ENCODE measurements at regions not wholly inside any gene's neighbourhood (a gene's known extent, or its start where the extent isn't known, plus 50 kb on each side); places are given as distances from the start of the nearest gene placed in this dataset.

DNA sequence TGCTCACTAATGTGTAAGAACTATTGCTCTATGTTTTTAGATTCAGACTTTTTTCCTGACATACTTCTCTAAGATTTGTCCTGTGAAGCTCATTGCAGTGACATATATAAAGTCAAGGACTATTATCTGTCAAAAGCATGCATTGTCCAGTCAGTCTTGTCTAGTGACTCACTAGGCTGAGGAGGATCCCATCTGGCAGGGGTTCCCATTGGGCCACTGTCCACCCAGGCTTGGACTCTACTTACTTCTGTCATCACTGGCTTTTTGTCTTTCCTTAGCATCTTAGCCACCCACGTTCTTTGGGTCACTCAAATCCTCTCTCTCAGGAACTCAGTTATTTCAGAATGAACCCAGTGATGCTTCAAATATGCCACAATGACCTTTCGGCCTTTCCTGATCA, 132.6 kb upstream of the NABP1 start:
- DNase-seq (ENCODE audit: low spot score) = no peak
- intact Hi-C loops (cut with DNase I) = no loop called here
- no peak for ATAC-seq

DNA sequence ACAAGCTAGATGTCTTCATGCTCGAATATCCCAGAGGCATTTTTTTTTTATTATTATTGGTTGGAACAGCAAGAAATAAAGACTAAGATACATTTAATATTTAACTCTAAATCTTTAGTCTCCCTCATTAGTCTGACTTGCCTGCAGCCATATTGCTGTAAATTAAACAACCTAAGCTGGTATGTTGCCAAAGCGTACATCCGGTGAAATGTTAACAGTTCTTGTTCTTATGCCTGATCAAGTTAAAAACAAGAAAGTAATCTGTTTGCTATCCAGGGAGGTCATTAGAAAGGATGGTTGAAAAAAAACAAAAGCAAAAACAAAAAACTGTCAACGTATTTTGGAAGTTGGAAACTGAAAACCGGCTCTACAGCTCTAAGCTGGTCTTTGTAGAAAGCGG, 125.9 kb upstream of the NABP1 start:
- DNase-seq (ENCODE audit: low spot score) = no peak
- no peak for ATAC-seq
- intact Hi-C loops (cut with DNase I) = no loop called here

DNA sequence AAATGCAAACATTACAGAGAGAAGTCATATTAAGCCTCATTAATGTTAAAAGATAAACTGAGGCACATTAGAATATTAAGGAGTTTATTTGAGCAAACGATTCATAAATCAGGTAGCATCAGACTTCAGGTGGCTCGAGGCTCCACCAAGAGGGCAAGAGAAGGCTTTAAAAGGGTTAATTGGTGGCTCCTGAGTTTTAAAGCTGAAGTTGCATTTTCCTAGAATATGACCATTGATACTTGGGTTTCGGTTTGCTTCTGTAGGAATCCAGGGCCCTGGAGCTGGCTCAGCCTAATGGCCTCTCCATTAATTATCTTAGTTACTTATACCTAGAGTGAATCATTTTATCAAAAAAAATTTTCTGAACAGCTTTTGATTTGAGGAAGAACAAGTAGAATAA, 123.7 kb upstream of the NABP1 start:
- DNase-seq (ENCODE audit: low spot score) = no peak
- intact Hi-C loops (cut with DNase I) = no loop called here
- ATAC-seq = no peak

DNA sequence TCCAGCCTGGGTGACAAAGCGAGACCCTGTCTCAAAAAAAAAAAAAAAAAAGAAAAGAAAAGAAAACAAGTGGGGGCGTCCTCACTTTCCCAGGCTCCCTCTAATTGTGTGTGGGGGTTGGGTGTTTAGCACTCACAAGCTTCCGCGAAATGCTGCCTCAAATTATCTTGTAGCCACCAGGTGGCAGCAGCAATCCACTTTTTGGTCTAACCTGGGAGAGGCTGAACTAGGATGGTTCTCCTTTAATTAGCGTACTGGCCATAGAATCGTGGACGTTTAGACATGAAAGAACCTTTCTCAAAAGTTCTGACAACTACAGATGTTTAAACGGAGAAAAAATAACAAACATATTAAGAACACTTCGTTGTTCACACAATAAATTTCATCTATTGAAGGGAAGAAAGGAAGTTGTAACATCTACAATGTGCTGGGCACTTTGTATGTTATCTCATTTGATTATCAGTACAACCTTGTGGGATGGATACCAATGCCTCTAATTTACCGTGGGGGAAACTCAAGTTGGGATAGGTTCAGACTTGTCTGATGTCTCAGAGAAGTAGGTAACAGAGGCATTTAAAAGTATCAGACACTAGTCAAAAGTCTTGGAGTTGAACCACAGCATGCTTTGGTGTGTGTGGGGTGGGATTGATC, 122.7 kb upstream of the NABP1 start:
- DNase-seq (ENCODE audit: low spot score) (peak; percentile 93), ATAC-seq (peak; percentile 91)
- intact Hi-C loops (cut with DNase I) = no loop called here

DNA sequence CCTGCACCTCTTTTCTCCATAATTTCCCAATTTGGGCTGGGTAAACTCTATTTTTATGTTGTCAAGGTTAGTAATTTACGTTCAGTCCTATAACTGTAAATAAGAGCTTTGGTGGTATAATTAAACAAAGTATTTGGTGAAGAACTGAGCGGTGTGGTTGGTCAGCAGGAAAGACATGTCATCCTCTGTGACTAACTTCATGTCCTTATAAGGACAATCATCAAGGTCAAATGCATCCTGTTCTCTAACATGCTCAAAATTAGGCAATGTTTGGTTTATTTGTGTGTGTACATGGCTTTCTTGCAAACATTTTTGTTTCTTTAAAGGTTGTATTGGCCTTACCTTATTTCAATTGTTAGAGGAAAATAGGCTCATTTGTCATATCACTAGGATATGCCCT, 121.5 kb upstream of the NABP1 start:
- ATAC-seq (no peak), DNase-seq (ENCODE audit: low spot score) (no peak)
- intact Hi-C loops (cut with DNase I) = no loop called here

DNA sequence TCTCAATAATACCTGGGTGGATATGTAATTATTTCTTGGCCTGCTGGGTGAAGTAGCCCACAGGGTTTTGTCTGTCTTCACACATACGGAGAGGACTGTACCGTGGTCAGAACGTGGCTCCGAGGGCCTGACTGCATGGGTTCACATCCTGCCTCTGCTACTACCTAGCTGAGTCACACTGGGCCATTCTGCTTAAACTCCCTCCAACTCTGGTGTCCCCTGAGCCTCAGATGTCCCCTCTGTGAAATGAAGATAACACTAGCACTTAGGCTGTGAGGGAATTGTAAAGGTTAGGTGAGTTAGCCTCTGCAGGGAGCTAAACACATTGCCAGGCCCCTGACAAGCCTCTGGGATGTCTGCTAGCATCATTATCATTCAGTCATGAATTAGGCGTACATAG, 120.1 kb upstream of the NABP1 start:
- intact Hi-C loops (cut with DNase I) = no loop called here
- DNase-seq (ENCODE audit: low spot score) (no peak), ATAC-seq (no peak)

DNA sequence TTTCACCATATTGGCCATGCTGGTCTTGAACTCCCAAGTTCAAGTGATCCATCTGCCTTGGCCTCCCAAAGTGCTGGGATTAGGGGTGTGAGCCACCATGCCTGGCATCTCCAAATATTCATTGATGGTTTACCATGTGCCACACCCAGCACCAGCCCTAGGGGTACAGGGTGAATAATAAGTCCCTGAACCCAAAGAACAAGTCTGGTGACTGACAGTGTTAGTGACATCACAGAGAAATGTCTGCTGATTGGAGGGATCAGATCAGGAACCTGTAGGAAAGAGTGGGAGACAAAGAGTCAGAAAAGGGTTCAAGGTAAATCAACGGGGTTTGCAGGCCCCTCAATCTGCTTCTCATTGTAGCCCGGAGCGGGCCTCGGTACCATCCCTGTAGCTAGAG, 118.4 kb upstream of the NABP1 start:
- intact Hi-C loops (cut with DNase I) = no loop called here
- no peak for DNase-seq (ENCODE audit: low spot score)

DNA sequence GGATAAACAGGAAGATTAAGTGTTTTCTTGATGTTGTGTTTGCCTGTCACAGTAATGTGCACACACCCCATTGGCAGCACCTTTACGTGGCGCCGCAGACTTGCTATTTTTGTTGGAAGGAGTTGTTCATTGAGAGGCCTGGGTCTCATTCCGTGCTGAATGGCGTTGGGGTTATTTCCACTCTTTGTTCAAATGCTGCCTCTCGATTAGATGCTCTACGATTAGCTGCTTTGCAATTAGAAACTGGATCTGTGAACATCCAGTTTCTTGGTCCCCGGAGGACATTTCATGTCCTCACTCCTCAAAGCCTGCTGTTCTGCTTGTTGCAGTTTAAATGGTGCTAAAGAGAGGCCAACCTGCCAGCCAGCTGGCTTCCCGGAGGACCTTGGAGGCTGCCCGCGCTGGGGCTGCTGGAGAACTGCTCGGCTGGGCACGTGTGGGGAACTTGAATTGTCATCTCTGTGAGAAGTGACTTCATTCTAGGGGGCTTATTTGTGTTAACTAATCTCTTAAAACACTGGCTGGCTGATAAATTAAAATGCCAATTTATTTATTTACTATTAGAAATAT, 117.4 kb upstream of the NABP1 start:
- intact Hi-C loops (cut with DNase I) = loop anchor here (10.0 kb wide), 1 partner anchor 604 kb away; no protein-coding TSS in a partner anchor
- no peak for DNase-seq (ENCODE audit: low spot score)
- ATAC-seq = no peak

More for the DNA sequence above, 118.4 kb upstream of the NABP1 start:
- no peak for ATAC-seq

DNA sequence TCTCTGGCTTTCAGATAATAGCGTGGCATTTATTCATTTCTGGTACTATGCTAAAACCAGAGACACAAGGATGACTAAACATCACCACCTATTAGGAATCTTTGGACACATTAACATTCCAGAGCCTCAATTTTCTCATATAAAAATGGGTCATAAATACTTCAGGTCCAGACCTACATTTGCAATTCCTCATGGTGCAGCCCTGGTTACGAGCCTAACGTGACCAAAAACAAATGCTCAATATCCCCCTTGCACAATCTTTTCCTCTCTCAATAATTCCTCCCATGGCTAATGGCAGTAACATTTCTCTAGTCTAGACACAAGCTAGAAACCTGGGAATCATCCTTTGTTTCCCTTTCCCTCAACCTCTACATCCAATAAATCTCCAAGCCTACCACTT, 112.8 kb upstream of the NABP1 start:
- ATAC-seq (no peak), DNase-seq (ENCODE audit: low spot score) (no peak)
- intact Hi-C loops (cut with DNase I) = loop anchor here (10.0 kb wide), 1 partner anchor 600 kb away; no protein-coding TSS in a partner anchor

DNA sequence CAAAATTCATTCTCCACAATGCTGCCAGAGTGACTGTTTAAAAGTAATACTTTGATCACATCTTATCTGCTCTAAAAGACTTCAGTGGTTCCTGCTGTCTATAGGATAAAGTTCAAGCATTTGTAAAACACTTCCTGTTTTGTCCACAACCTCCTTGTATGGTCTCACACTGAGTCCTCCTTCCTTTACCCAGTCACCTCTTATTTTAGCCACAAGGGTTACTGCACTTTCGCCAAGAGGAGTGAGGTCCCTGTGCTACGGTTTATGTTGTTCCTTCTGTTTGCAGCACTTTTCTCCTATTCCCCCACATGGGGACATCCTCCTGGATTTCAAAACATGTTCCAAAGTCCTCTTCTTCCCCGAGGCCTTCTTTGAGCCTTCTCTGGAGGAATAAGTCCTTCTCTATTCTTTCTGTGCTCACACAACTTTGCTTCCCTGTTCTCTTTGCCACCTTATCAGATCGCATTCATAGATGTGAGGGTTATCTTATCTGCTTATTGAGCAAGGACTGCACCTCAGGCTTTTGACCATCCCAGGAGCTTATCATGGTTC, 112.2 kb upstream of the NABP1 start:
- DNase-seq (ENCODE audit: low spot score) (no peak), ATAC-seq (no peak)
- intact Hi-C loops (cut with DNase I) = loop anchor here (10.0 kb wide), 1 partner anchor 599 kb away; no protein-coding TSS in a partner anchor

DNA sequence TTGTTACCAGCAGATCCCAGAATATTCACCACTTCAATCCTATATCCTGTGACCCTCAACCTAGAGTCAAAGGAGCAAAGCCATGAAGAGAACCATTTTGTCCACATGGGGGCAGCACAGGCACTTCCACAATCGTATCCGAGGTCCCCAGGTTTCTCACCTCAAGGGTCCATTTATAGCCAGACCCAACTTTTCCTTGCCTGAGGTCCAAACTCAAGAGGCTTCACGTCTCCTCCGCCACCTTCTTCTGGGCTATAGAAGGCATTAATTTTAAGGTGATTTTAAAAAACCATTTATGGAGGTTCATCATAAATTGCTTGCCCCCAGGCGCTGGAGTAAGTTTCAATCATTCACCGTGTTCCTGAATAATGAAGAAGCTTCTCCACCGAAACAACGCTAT, 111.6 kb upstream of the NABP1 start:
- ATAC-seq = peak; percentile 63
- peak; percentile 74 for DNase-seq (ENCODE audit: low spot score)
- intact Hi-C loops (cut with DNase I) = loop anchor here (10.0 kb wide), 1 partner anchor 598 kb away; no protein-coding TSS in a partner anchor

DNA sequence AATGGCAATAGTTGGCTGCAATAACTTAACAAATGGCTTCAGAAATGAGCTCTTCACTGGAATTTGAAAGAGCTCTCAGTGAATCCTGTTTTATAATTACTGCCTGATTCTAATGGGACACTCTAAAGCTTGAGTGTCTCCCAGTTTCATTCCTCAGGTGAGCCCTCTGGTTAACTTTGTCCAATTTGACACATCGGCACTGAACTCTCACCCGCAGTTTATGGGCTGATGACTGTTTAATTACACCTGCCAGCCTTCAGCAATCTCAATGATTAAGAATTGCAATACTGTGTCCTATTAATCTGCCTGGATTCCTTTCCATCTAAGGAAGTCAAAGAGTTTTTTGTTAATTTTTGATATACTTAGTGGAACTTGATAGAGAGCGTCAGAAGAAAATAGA, 110.7 kb upstream of the NABP1 start:
- intact Hi-C loops (cut with DNase I) = loop anchor here (10.0 kb wide), 1 partner anchor 598 kb away; no protein-coding TSS in a partner anchor
- DNase-seq (ENCODE audit: low spot score) = no peak

DNA sequence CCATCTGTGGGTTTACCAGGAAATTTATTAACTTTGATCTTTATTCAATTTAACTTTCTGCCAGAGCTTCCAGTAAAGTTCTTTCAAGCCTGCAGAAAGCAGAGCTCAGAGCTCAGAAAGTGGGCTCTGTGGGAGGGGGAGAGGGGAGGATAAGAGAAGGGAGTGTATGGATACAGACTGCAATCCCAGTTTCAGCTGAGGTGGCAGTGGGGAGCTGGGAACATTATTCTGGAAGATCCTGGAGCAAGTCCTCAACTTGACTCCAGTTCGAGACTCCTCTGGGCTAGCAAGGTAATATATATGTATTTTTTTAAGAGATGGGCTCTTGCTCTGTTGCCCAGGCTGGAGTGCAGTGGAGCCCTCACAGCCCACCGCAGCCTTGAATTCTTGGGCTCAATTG, 108.9 kb upstream of the NABP1 start:
- ATAC-seq = no peak
- DNase-seq (ENCODE audit: low spot score) = no peak
- intact Hi-C loops (cut with DNase I) = loop anchor here (10.0 kb wide), 1 partner anchor 596 kb away; no protein-coding TSS in a partner anchor

More for the DNA sequence above, 110.7 kb upstream of the NABP1 start:
- ATAC-seq = no peak

DNA sequence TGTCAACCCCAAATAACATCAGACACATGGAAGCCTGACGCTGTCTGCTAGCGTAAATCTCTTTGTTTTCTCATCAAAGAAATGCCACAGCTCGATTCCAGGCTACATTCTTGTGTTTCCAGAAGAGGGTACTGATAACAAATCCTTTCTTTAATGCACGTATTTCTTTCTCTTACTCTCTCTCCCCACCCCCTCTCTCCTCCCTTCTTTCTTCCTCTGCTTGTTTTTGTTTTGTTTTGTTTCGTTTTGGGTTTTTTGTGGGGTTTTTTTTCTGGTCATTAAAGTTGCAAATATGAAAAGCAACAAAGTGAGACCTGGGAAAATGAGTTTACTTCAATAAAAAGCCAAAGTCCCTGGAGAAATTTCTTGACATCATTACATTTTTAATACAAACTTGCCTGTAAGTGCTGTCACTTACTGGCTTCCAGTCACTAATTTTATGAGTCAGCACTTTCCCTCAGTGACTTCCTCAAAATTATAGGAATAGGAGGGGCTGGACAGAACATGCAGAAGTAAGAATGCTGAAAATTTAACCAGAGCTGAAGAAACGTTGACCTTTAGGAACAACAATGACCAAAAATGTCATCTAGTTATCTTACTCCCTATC, 106.7 kb upstream of the NABP1 start:
- ATAC-seq (peak; percentile 81), DNase-seq (ENCODE audit: low spot score) (no peak)
- intact Hi-C loops (cut with DNase I) = no loop called here

DNA sequence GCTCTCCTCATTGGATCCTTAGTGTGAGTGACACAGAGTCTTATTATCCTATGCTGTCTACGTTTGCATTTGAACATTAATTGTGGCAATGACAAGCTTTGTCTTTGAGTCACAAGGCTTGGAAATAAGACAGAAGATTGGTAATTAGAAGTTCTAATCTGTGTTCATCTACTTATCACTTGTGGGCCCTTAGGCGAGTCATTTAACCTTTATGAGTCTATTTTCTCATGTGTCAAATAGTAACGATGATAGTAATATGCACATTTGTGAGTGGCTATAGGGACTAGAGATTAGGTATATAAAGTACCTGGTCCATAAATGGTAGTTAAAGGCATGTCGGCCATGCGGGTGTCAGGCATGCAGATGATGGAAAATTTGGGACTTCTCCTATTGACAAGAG, 105.6 kb upstream of the NABP1 start:
- ATAC-seq (no peak), DNase-seq (ENCODE audit: low spot score) (no peak)
- intact Hi-C loops (cut with DNase I) = no loop called here

DNA sequence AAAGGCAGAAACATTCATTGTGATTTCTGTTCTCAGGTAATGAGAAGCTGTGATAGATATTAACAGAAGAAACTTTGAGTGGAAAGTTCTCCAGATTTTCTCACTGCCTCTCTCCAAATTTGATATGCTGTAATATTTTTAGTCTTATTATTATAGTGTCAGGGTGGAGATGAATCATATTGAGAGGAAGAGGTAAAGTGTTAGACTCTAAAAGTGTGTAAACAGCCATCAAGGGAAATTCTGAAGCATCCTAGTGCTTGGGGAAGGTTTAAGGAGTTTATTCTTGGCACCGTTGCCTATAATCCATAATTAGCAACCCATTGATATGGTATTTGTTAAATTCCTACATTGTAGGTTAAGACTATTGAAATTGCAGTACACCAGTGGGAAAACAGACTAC, 104.7 kb upstream of the NABP1 start:
- ATAC-seq (no peak), DNase-seq (ENCODE audit: low spot score) (no peak)
- intact Hi-C loops (cut with DNase I) = no loop called here

DNA sequence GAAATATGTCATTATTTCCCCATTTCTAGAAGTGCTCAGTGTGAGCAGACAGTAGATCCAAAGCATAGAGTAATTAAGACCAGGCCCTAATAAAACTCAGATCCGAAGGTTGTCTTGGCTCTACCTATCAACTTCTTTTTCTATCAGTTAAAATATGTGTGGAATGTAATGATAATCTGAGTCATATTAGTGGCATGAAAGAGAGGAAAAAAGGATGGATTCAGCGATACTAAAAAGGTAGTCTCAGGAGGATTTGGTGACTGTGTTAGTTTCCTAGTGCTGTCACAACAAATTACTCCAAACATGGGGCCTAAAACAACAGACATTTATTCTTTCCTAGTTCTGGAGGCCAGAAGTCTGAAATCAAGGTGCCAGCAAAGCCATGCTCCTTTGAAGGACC, 103.7 kb upstream of the NABP1 start:
- intact Hi-C loops (cut with DNase I) = no loop called here
- DNase-seq (ENCODE audit: low spot score) = no peak
- ATAC-seq = no peak

DNA sequence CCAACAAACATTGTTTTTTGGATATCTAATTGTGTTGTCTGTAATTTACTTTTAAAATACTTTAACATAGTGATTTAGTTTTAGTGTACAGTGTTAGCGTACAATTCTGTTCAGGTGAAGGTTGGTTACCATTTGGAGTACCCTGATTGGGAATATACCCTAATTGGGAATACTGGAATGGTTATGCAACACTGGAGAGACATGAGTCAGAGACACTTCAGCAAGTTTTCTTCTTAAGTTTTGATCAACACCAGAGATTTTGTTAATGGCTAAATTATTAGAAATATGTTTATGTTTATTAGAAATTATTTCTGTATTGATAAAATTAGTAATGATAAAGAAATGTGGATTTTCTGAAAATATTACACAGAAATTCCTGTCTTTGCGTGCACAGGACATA, 100.3 kb upstream of the NABP1 start:
- intact Hi-C loops (cut with DNase I) = no loop called here
- no peak for DNase-seq (ENCODE audit: low spot score)
- no peak for ATAC-seq

DNA sequence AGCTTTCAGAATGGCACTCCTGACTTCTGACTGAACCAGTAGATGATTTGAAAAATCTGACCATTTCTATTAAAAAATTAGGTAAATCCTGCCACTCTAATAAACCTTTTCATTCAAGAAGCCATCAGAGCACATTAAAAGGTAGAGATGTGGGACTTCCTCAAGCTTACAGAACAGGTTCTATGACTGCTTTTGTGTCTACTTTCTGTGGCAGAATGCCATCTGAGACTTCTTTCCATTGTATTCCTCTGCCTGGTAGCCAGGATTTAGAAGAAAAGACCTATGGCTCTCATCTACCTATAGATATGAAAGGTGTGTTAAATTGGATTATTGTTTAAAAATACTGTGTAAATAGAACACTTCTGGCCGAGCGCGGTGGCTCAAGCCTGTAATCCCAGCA, 99.9 kb upstream of the NABP1 start:
- ATAC-seq (no peak), DNase-seq (ENCODE audit: low spot score) (no peak)
- intact Hi-C loops (cut with DNase I) = no loop called here

DNA sequence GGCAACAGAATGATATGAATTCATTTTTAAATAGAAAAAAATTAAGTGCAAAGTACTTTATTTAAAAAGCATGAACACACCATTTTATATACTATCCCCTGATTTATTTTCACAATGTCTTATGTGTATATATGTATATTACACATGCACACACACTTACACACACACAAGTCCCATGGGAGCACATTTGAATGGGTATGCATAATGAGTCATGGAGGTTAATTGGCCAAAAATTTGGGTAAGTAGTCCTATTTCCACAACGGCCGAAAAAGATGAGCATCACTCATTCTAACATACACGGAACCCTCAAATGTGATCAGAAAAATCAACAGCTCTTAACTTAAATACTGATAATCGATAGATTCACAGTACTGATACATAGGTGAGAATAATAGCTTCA, 97.4 kb upstream of the NABP1 start:
- intact Hi-C loops (cut with DNase I) = no loop called here
- DNase-seq (ENCODE audit: low spot score) (no peak), ATAC-seq (no peak)

All from sciatic nerve (tissue), 2 donors.